Peyer's patch (tissue), 4 donors: ENCODE measurements at regions not wholly inside any gene's neighbourhood (a gene's known extent, or its start where the extent isn't known, plus 50 kb on each side); places are given as distances from the start of the nearest gene placed in this dataset.

ENCODE experiments used
- POLR2A ChIP-seq, 2 donors: fragments of 450-650 bp; IDR thresholded peaks; one replicate each; pipeline ENCODE4 v1.5.1; 2017; ENCODE audit warnings: antibody characterized with exemption in 2 of 2, mild to moderate bottlenecking in 2 of 2, moderate library complexity in 2 of 2
- TF ChIP-seq, protein P1 (sequence below), 6 experiments: fragments of 450-650 bp in 4 of 6; fragments of 200-600 bp in 2 of 6; sonication (generic) in 1 of 6; IDR thresholded peaks; one replicate each; pipeline ENCODE4 v1.5.1; 2017 to 2019; ENCODE audit warnings: antibody characterized with exemption in 6 of 6, mild to moderate bottlenecking in 3 of 6, moderate library complexity in 1 of 6

DNA sequence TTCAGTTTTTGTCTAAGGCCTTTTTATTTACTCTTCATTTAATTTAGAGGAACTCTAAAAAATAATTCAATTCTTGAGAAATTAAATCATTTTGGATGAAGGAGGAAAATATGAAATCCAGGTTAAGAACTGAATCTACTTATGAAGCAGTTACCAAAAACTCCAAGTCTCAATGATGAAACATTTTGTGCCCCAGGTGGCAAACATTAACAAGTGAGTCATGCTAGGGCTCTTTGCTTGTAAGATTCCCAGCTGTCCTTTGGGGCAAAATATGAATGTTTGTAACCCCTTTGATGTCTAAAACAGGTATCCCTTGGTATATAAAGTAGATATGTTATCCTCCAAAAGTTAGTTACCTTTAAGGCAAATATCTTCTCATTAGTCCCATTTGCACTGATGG, 202.4 kb downstream of the NEDD1 start:
- TF ChIP-seq, protein P1, sequence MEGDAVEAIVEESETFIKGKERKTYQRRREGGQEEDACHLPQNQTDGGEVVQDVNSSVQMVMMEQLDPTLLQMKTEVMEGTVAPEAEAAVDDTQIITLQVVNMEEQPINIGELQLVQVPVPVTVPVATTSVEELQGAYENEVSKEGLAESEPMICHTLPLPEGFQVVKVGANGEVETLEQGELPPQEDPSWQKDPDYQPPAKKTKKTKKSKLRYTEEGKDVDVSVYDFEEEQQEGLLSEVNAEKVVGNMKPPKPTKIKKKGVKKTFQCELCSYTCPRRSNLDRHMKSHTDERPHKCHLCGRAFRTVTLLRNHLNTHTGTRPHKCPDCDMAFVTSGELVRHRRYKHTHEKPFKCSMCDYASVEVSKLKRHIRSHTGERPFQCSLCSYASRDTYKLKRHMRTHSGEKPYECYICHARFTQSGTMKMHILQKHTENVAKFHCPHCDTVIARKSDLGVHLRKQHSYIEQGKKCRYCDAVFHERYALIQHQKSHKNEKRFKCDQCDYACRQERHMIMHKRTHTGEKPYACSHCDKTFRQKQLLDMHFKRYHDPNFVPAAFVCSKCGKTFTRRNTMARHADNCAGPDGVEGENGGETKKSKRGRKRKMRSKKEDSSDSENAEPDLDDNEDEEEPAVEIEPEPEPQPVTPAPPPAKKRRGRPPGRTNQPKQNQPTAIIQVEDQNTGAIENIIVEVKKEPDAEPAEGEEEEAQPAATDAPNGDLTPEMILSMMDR (IDR thresholded peaks at IDR 0.05): no peak
- no peak for TF ChIP-seq POLR2A (IDR thresholded peaks at IDR 0.05)
